ENCODE measurements at regions not wholly inside any gene's neighbourhood (a gene's known extent, or its start where the extent isn't known, plus 50 kb on each side); places are given as distances from the start of the nearest gene placed in this dataset.
"Not testable (repeated sequence)": the region's sequence is repeated elsewhere in the genome, so short reads cannot be mapped to it uniquely, and the experiment has no call there.

- in situ Hi-C loops (cut with MboI; ENCODE audit: low sequenced_read_pairs), result no loop called here
- DNase-seq (ENCODE audit: low spot score in 2 of 2), result no peak
- Histone ChIP-seq H3K4me3 (no peak overlapping the region), H3K36me3 (replicated peaks) (no peaks in the 10 kb centered on the region), H3K27me3 (ENCODE audit: low read depth) (no peaks in the 10 kb centered on the region), H3K4me1 (no peaks in the 10 kb centered on the region), H3K9me3 (no peaks in the 10 kb centered on the region)
Measured at GRCh38 chrX:128439159-128439558, 387.0 kb upstream of the ACTRT1 start.

GRCh38 chrX:128438082-128438481, 385.9 kb upstream of the ACTRT1 start:
- Histone ChIP-seq H3K27me3 (ENCODE audit: low read depth) (no peaks in the 10 kb centered on the region), H3K4me1 (no peaks in the 10 kb centered on the region), H3K9me3 (no peaks in the 10 kb centered on the region), H3K4me3 (no peak overlapping the region), H3K36me3 (replicated peaks) (no peaks in the 10 kb centered on the region)
- in situ Hi-C loops (cut with MboI; ENCODE audit: low sequenced_read_pairs), result no loop called here
- no peak for DNase-seq (ENCODE audit: low spot score in 2 of 2)

GRCh38 chrX:128436397-128437103, 384.3 kb upstream of the ACTRT1 start:
- in situ Hi-C loops (cut with MboI; ENCODE audit: low sequenced_read_pairs), result no loop called here
- H3K27me3 ChIP-seq (ENCODE audit: low read depth), result no peaks in the 10 kb centered on the region
- no peak for DNase-seq (ENCODE audit: low spot score in 2 of 2)
- no peaks in the 10 kb centered on the region for H3K4me1 ChIP-seq
- no peak overlapping the region for H3K4me3 ChIP-seq
- no peaks in the 10 kb centered on the region for H3K9me3 ChIP-seq
- H3K36me3 ChIP-seq (replicated peaks), result no peaks in the 10 kb centered on the region

GRCh38 chrX:128425546-128425945, 373.3 kb upstream of the ACTRT1 start:
- Histone ChIP-seq H3K9me3 (no peaks in the 10 kb centered on the region), H3K36me3 (replicated peaks) (no peaks in the 10 kb centered on the region), H3K4me3 (no peak overlapping the region), H3K27me3 (ENCODE audit: low read depth) (no peaks in the 10 kb centered on the region), H3K4me1 (no peaks in the 10 kb centered on the region)
- in situ Hi-C loops (cut with MboI; ENCODE audit: low sequenced_read_pairs), result no loop called here
- no peak for DNase-seq (ENCODE audit: low spot score in 2 of 2)

DNA sequence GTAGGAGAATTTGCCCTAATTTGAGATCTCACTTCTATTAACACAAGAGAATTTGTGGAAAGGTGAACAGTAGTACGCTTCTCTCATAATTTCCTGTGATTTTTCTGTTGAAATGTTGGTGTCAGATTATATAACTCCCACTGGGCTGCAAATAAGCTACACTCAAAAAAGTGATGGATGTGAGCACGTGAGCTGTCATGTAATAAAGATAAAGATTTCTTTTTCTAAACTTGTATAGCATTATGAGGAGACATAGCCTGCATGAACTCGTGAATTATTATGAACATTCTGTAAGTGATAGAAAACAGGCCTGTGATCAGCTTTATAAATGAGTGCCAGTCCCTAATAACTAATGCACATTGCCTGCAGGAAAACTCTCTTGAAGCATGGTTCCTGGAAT, 356.6 kb upstream of the ACTRT1 start:
- H3K4me1 ChIP-seq, result no peaks in the 10 kb centered on the region
- in situ Hi-C loops (cut with MboI; ENCODE audit: low sequenced_read_pairs), result no loop called here
- no peaks in the 10 kb centered on the region for H3K36me3 ChIP-seq (replicated peaks)
- H3K4me3 ChIP-seq, result no peak overlapping the region
- DNase-seq (ENCODE audit: low spot score in 2 of 2), result no peak
- H3K9me3 ChIP-seq, result no peaks in the 10 kb centered on the region
- no peaks in the 10 kb centered on the region for H3K27me3 ChIP-seq (ENCODE audit: low read depth)

DNA sequence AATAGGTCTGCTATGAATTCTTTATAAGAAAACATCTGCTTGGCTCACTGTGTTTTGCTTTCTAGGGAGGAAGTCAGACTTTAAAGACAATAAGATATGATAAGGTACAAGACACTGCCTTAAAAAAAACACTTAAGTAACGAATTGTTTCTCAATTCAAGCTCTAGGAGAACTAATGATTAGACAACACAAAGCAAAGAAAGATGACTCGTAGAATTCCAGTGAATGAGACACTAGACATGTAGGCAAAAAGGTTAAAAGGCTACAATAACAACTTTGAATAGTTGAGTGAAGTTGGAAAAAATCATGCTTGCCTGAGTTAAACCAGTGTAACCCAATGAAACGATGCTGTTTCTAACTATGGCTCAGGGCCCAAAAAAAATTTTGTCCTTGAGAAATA, 344.4 kb upstream of the ACTRT1 start:
- in situ Hi-C loops (cut with MboI; ENCODE audit: low sequenced_read_pairs), result no loop called here
- H3K4me3 ChIP-seq, result no peak overlapping the region
- H3K4me1 ChIP-seq, result no peaks in the 10 kb centered on the region
- no peaks in the 10 kb centered on the region for H3K36me3 ChIP-seq (replicated peaks)
- H3K27me3 ChIP-seq (ENCODE audit: low read depth), result no peaks in the 10 kb centered on the region
- no peak for DNase-seq (ENCODE audit: low spot score in 2 of 2)
- no peaks in the 10 kb centered on the region for H3K9me3 ChIP-seq

GRCh38 chrX:128383846-128384245, 331.6 kb upstream of the ACTRT1 start:
- H3K4me1 ChIP-seq; DNase-seq (ENCODE audit: low spot score in 2 of 2); H3K4me3 ChIP-seq; in situ Hi-C loops (cut with MboI; ENCODE audit: low sequenced_read_pairs); H3K36me3 ChIP-seq (replicated peaks); H3K9me3 ChIP-seq; H3K27me3 ChIP-seq (ENCODE audit: low read depth): not testable (repeated sequence)

GRCh38 chrX:128365492-128365891, 313.3 kb upstream of the ACTRT1 start:
- Histone ChIP-seq H3K36me3 (replicated peaks) (no peaks in the 10 kb centered on the region), H3K4me3 (no peak overlapping the region), H3K9me3 (no peaks in the 10 kb centered on the region), H3K4me1 (no peaks in the 10 kb centered on the region), H3K27me3 (ENCODE audit: low read depth) (no peaks in the 10 kb centered on the region)
- in situ Hi-C loops (cut with MboI; ENCODE audit: low sequenced_read_pairs), result no loop called here
- DNase-seq (ENCODE audit: low spot score in 2 of 2), result no peak

- H3K27me3 ChIP-seq (ENCODE audit: low read depth), result no peaks in the 10 kb centered on the region
- H3K4me1 ChIP-seq, result no peaks in the 10 kb centered on the region
- no peaks in the 10 kb centered on the region for H3K9me3 ChIP-seq
- no peak for DNase-seq (ENCODE audit: low spot score in 2 of 2)
- H3K36me3 ChIP-seq (replicated peaks), result no peaks in the 10 kb centered on the region
- H3K4me3 ChIP-seq, result no peak overlapping the region
- in situ Hi-C loops (cut with MboI; ENCODE audit: low sequenced_read_pairs), result no loop called here
Measured at GRCh38 chrX:128335671-128336070, 283.5 kb upstream of the ACTRT1 start.

DNA sequence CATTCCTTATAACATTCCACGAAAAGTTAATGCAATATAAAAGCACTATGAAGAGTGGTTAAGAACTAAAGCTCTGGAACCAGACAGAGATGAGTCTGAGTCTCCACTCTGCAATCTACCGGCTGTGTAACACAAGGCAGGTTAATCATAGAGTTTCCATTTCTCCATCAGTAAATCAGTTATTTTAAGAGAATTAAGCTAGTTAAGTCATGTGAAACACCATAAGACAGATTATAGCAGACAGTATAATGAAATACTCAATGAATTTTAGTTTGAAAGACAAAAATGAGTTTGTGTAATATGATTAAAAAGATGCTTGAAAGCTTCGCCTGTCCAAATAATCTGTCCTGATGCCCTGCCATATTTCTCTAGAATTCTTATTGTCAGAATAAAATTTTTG, 282.6 kb upstream of the ACTRT1 start:
- no peak for DNase-seq (ENCODE audit: low spot score in 2 of 2)
- H3K36me3 ChIP-seq (replicated peaks), result no peaks in the 10 kb centered on the region
- in situ Hi-C loops (cut with MboI; ENCODE audit: low sequenced_read_pairs), result no loop called here
- no peak overlapping the region for H3K4me3 ChIP-seq
- H3K4me1 ChIP-seq, result no peaks in the 10 kb centered on the region
- H3K9me3 ChIP-seq, result no peaks in the 10 kb centered on the region
- no peaks in the 10 kb centered on the region for H3K27me3 ChIP-seq (ENCODE audit: low read depth)

- Histone ChIP-seq H3K4me1 (no peaks in the 10 kb centered on the region), H3K4me3 (no peak overlapping the region), H3K9me3 (no peaks in the 10 kb centered on the region), H3K27me3 (ENCODE audit: low read depth) (no peaks in the 10 kb centered on the region), H3K36me3 (replicated peaks) (no peaks in the 10 kb centered on the region)
- no peak for DNase-seq (ENCODE audit: low spot score in 2 of 2)
- in situ Hi-C loops (cut with MboI; ENCODE audit: low sequenced_read_pairs), result no loop called here
Measured at GRCh38 chrX:128310912-128311311, 258.7 kb upstream of the ACTRT1 start.

DNA sequence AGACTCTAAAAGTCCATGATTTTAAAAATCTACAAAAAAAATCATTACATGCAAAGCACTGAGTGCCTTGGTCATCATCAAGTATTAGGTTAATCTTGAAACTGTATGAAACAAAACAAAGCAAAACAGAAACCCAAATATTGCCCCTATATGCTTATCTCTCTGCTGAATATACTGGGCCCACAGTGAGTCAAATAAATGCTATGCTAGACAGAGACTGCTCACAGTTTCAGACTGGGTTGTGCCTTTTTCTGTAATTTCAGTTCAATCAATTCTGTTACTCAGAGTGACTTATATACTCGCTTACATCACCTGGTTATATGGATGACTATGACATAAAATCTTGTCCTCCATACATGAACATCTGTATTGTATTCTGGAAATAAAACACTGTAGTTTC, 257.1 kb upstream of the ACTRT1 start:
- in situ Hi-C loops (cut with MboI; ENCODE audit: low sequenced_read_pairs), result no loop called here
- no peaks in the 10 kb centered on the region for H3K27me3 ChIP-seq (ENCODE audit: low read depth)
- H3K36me3 ChIP-seq (replicated peaks), result no peaks in the 10 kb centered on the region
- H3K9me3 ChIP-seq, result no peaks in the 10 kb centered on the region
- no peak for DNase-seq (ENCODE audit: low spot score in 2 of 2)
- no peaks in the 10 kb centered on the region for H3K4me1 ChIP-seq
- no peak overlapping the region for H3K4me3 ChIP-seq

- in situ Hi-C loops (cut with MboI; ENCODE audit: low sequenced_read_pairs), result no loop called here
- Histone ChIP-seq H3K4me1 (no peaks in the 10 kb centered on the region), H3K27me3 (ENCODE audit: low read depth) (no peaks in the 10 kb centered on the region), H3K36me3 (replicated peaks) (no peaks in the 10 kb centered on the region), H3K4me3 (no peak overlapping the region), H3K9me3 (no peaks in the 10 kb centered on the region)
- no peak for DNase-seq (ENCODE audit: low spot score in 2 of 2)
Measured at GRCh38 chrX:128294198-128294597, 242.0 kb upstream of the ACTRT1 start.

- in situ Hi-C loops (cut with MboI; ENCODE audit: low sequenced_read_pairs), result no loop called here
- no peak overlapping the region for H3K4me3 ChIP-seq
- DNase-seq (ENCODE audit: low spot score in 2 of 2), result no peak
- H3K36me3 ChIP-seq (replicated peaks), result no peaks in the 10 kb centered on the region
- H3K27me3 ChIP-seq (ENCODE audit: low read depth), result no peaks in the 10 kb centered on the region
- no peaks in the 10 kb centered on the region for H3K9me3 ChIP-seq
- no peaks in the 10 kb centered on the region for H3K4me1 ChIP-seq
Measured at GRCh38 chrX:128287693-128288092, 235.5 kb upstream of the ACTRT1 start.

DNA sequence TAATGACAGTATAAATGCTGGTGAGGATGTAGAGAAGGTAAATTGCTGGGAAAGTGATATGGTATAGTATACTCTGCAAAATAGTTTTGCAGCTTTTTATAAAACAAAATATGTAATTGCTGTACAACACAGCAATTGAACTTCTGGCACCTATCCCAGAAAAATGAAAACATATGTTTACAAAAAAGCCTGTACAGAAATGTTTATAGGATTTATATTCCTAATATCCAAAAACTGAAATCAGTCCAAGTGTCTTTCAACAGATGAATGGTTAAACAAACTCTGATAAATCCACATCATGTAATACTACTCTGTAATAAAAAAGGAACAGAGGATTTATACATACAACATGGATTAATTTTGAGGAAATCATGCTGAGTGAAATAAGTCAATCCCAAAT, 198.4 kb upstream of the ACTRT1 start:
- Histone ChIP-seq H3K36me3 (replicated peaks) (no peaks in the 10 kb centered on the region), H3K4me1 (no peaks in the 10 kb centered on the region), H3K9me3 (no peaks in the 10 kb centered on the region), H3K27me3 (ENCODE audit: low read depth) (no peaks in the 10 kb centered on the region), H3K4me3 (no peak overlapping the region)
- DNase-seq (ENCODE audit: low spot score in 2 of 2), result no peak
- in situ Hi-C loops (cut with MboI; ENCODE audit: low sequenced_read_pairs), result no loop called here
